ENCODE measurements at regions not wholly inside any gene's neighbourhood (a gene's known extent, or its start where the extent isn't known, plus 50 kb on each side); places are given as distances from the start of the nearest gene placed in this dataset.

GRCh38 chr4:178241601-178242118 lies 799.4 kb upstream of the AGA start:
- DNase-seq (ENCODE audit: extremely low read depth, low read depth) = no peak
- no peak for TF ChIP-seq CTCF (IDR thresholded peaks at IDR 0.05; ENCODE audit: low read depth, low read length)

- DNase-seq (ENCODE audit: extremely low read depth, low read depth) = no peak
- no peak for TF ChIP-seq CTCF (IDR thresholded peaks at IDR 0.05; ENCODE audit: low read depth, low read length)
These were observed 800.4 kb upstream of the AGA start for GRCh38 chr4:178242655-178243054.

- DNase-seq (ENCODE audit: extremely low read depth, low read depth) = no peak
- no peak for TF ChIP-seq CTCF (IDR thresholded peaks at IDR 0.05; ENCODE audit: low read depth, low read length)
These were observed 802.5 kb upstream of the AGA start for GRCh38 chr4:178244785-178245184.

- TF ChIP-seq CTCF (IDR thresholded peaks at IDR 0.05; ENCODE audit: low read depth, low read length) = no peak
These were observed 812.9 kb upstream of the AGA start for GRCh38 chr4:178255172-178255571.

GRCh38 chr4:178258603-178259002 lies 816.4 kb upstream of the AGA start:
- no peak for TF ChIP-seq CTCF (IDR thresholded peaks at IDR 0.05; ENCODE audit: low read depth, low read length)
- no peak for DNase-seq (ENCODE audit: extremely low read depth, low read depth)

More at GRCh38 chr4:178255172-178255571, 812.9 kb upstream of the AGA start:
- no peak for DNase-seq (ENCODE audit: extremely low read depth, low read depth)

- no peak for TF ChIP-seq CTCF (IDR thresholded peaks at IDR 0.05; ENCODE audit: low read depth, low read length)
- DNase-seq (ENCODE audit: extremely low read depth, low read depth) = no peak
These were observed 817.3 kb upstream of the AGA start for GRCh38 chr4:178259566-178259965.

- TF ChIP-seq CTCF (IDR thresholded peaks at IDR 0.05; ENCODE audit: low read depth, low read length) = no peak
- no peak for DNase-seq (ENCODE audit: extremely low read depth, low read depth)
These were observed 821.8 kb upstream of the AGA start for GRCh38 chr4:178264001-178264400.
